PFSK-1 (cell line): ENCODE measurements at regions not wholly inside any gene's neighbourhood (a gene's known extent, or its start where the extent isn't known, plus 50 kb on each side); places are given as distances from the start of the nearest gene placed in this dataset.

Experiments used
- FOXP2 ChIP-seq: optimal IDR thresholded peaks from 2 replicates; pipeline ENCODE3; 2011; ENCODE audit warnings: borderline replicate concordance, control low read depth, inconsistent platforms; ENCODE audit not compliant: insufficient read depth; ENCODE audit errors: extremely low read length, extremely low read depth
- POLR2AphosphoS5 ChIP-seq: IDR thresholded peaks from 2 replicates; pipeline ENCODE4 v1.6.1; 2012; ENCODE audit warnings: low read depth, mild to moderate bottlenecking, control low read depth, low read length, moderate library complexity
- TAF1 ChIP-seq: IDR thresholded peaks from 2 replicates; pipeline ENCODE4 v1.6.1; 2012; ENCODE audit warnings: low read length, control low read depth, borderline replicate concordance; ENCODE audit not compliant: insufficient read depth

DNA sequence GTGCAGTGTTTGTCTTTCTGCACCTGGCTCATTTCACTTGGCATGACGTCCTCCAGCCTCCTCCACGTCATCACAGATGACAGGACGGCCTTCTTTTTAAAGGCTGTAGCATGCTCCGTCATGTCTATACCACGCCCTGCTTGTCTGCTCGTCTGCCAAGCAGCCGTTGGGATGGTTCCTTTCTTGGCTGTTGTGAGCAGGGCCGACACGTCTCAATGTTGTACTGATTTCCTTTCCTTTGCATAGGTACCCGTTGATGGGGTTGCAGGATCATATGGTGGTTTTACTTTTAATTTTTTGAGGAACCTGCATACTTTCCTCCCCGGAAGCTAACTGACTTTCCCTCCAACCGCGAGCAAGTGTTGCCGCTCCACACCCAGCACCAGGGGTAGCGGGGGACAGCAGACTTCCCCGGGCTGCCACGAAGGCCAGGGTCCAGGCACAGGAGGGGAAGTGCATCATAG is 212.2 kb upstream of the ZNF469 start:
- TF ChIP-seq POLR2AphosphoS5: no peak
- TF ChIP-seq TAF1: no peak
- TF ChIP-seq FOXP2: no peak
